Upper lobe of left lung (tissue), 6 donors: ENCODE measurements at regions not wholly inside any gene's neighbourhood (a gene's known extent, or its start where the extent isn't known, plus 50 kb on each side); places are given as distances from the start of the nearest gene placed in this dataset.
"Not testable (repeated sequence)": the region's sequence is repeated elsewhere in the genome, so short reads cannot be mapped to it uniquely, and the experiment has no call there.

Experiments
- ATAC-seq, 2 donors: fragments of 200-7000 bp; cut with Tn5 transposase; one replicate each; pipeline ENCODE4 v1.9.1; 2022; ENCODE audit warnings: mild to moderate bottlenecking in 2 of 2, moderate library complexity in 2 of 2; ENCODE audit not compliant: low FRiP score in 2 of 2
- DNase-seq, 2 donors: peaks; one replicate each; pipeline ENCODE4 v3.0.0-alpha.2; 2019 to 2020
- H3K27ac ChIP-seq, 4 donors: fragments of 200-600 bp; sonication (generic); one replicate each; pipeline ENCODE4 v1.5.1; 2016 to 2019
- H3K27me3 ChIP-seq, 4 donors: fragments of 200-600 bp; sonication (generic); one replicate each; pipeline ENCODE4 v1.5.1; 2017 to 2019
- H3K36me3 ChIP-seq, 4 donors: fragments of 200-600 bp; sonication (generic); one replicate each; pipeline ENCODE4 v1.5.1; 2016 to 2019
- H3K4me1 ChIP-seq, 4 donors: fragments of 200-600 bp; sonication (generic); one replicate each; pipeline ENCODE4 v1.5.1; 2018 to 2019
- H3K4me3 ChIP-seq, 4 donors: fragments of 200-600 bp; sonication (generic); one replicate each; pipeline ENCODE4 v1.5.1; 2017 to 2019; ENCODE audit warnings: mild to moderate bottlenecking in 2 of 4, moderate library complexity in 1 of 4
- H3K9me3 ChIP-seq, 4 donors: fragments of 200-600 bp; sonication (generic); one replicate each; pipeline ENCODE4 v1.5.1; 2018 to 2019
- CTCF ChIP-seq, 6 experiments: fragments of 450-650 bp in 4 of 6; fragments of 200-600 bp in 2 of 6; sonication (generic) in 2 of 6; IDR thresholded peaks; one replicate each; pipeline ENCODE4 v1.5.1; 2016 to 2019; ENCODE audit warnings: antibody characterized with exemption in 6 of 6
- EP300 ChIP-seq, 4 donors: sonication (generic); formaldehyde crosslinking; IDR thresholded peaks; one replicate each; pipeline ENCODE4 v1.5.1; 2017; ENCODE audit warnings: antibody characterized with exemption in 4 of 4, control low read depth in 2 of 4
- POLR2A ChIP-seq, 4 donors: fragments of 450-650 bp; IDR thresholded peaks; one replicate each; pipeline ENCODE4 v1.5.1; 2016 to 2017; ENCODE audit warnings: antibody characterized with exemption in 4 of 4, mild to moderate bottlenecking in 2 of 4
- POLR2AphosphoS5 ChIP-seq, 2 donors: sonication (generic); formaldehyde crosslinking; IDR thresholded peaks; one replicate each; pipeline ENCODE4 v1.5.1; 2017; ENCODE audit warnings: antibody characterized with exemption in 2 of 2
- whole genome bisulfite sequencing, 2 donors: methylation state at CpG; one replicate each; pipeline ENCODE4 v1.1.5; 2017 to 2018; 5-methylcytosine and 5-hydroxymethylcytosine counted together
- donor health status: DM: no; HTN: no; CAD: no; lungs with moderate emphysema.
- donor health status: DM: no; HTN: yes; CAD: no; lungs with severe emphysema.

- TF ChIP-seq POLR2AphosphoS5 (IDR thresholded peaks at IDR 0.05): no peak
- TF ChIP-seq CTCF (IDR thresholded peaks at IDR 0.05): no peak
- TF ChIP-seq POLR2A (IDR thresholded peaks at IDR 0.05): no peak
- TF ChIP-seq EP300 (IDR thresholded peaks at IDR 0.05): no peak
- WGBS, 2 donors: 17 to 57% methylated on average over 2 to 3 of the region's 3 CpGs
- no peaks in the 10 kb centered on the region for H3K4me1 ChIP-seq
- no peaks in the 10 kb centered on the region for H3K27me3 ChIP-seq
- no peaks in the 10 kb centered on the region for H3K36me3 ChIP-seq
- no peak overlapping the region for H3K4me3 ChIP-seq
- no peaks in the 10 kb centered on the region for H3K9me3 ChIP-seq
- no peak overlapping the region for H3K27ac ChIP-seq
- no peak for DNase-seq
- ATAC-seq: no peak
Measured at GRCh38 chr9:120308495-120308894, 271.5 kb downstream of the CDK5RAP2 start.

DNA sequence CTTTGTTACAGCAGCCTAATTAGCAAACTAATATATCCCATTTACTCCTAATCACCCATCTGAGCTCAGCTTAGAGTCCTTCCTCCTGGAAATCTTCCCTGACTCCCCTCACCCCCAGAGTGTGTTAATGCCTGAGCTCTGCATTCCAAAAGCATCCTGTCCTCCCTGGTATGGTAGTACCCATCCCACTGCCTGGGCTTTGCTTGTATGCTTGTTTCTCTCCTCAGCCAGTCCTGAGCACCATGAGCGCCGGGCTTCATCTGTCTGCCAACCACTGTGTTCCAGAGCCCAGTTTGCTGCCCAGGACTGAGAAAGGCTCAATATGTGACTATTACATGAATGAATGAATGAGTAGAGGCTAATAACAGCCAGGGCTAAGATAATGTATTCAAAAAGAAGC lies 272.4 kb downstream of the CDK5RAP2 start:
- no peak for TF ChIP-seq CTCF (IDR thresholded peaks at IDR 0.05)
- no peaks in the 10 kb centered on the region for H3K27me3 ChIP-seq
- H3K9me3 ChIP-seq: no peaks in the 10 kb centered on the region
- ATAC-seq: no peak
- H3K4me1 ChIP-seq: no peaks in the 10 kb centered on the region
- no peak for DNase-seq
- no peaks in the 10 kb centered on the region for H3K36me3 ChIP-seq
- H3K27ac ChIP-seq: no peak overlapping the region
- WGBS, 2 donors: 70 to 96% methylated on average over 2 of the region's 2 CpGs
- no peak overlapping the region for H3K4me3 ChIP-seq

DNA sequence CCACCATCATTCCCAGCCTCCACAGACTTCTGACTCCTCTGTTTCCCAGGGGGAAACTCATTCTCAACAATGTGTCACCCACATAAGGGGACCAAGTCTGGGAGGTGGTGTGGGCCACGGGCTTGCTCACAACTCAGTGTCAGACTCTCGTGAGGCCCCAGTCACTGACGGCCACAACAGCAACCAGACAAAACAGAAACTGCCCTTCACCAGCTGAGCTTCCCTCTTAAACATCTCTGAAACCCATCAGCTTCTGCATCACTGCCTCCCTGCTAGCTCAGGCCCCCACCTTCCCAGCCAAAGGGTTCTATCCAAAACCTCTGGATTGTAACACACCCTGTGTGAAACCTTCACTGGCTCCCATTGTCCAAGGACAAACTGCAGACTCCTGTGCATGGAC lies 273.4 kb downstream of the CDK5RAP2 start:
- no peak for ATAC-seq
- H3K4me3 ChIP-seq: no peak overlapping the region
- TF ChIP-seq POLR2A (IDR thresholded peaks at IDR 0.05) (no peak), CTCF (IDR thresholded peaks at IDR 0.05) (no peak), EP300 (IDR thresholded peaks at IDR 0.05) (no peak), POLR2AphosphoS5 (IDR thresholded peaks at IDR 0.05) (no peak)
- DNase-seq: no peak
- WGBS, 2 donors: 90 to 100% methylated on average over 1 to 3 of the region's 3 CpGs
- H3K27me3 ChIP-seq: no peaks in the 10 kb centered on the region
- no peaks in the 10 kb centered on the region for H3K4me1 ChIP-seq
- no peak overlapping the region for H3K27ac ChIP-seq
- no peaks in the 10 kb centered on the region for H3K36me3 ChIP-seq
- no peaks in the 10 kb centered on the region for H3K9me3 ChIP-seq

GRCh38 chr9:120306088-120306487 lies 273.9 kb downstream of the CDK5RAP2 start:
- 45% methylated on average over 3 of the region's 3 CpGs for WGBS, 2 donors
- no peak for TF ChIP-seq CTCF (IDR thresholded peaks at IDR 0.05)
- no peak for TF ChIP-seq POLR2A (IDR thresholded peaks at IDR 0.05)
- no peak for TF ChIP-seq EP300 (IDR thresholded peaks at IDR 0.05)
- no peak for TF ChIP-seq POLR2AphosphoS5 (IDR thresholded peaks at IDR 0.05)
- H3K36me3 ChIP-seq: no peaks in the 10 kb centered on the region
- H3K27ac ChIP-seq: no peak overlapping the region
- ATAC-seq (no peak), DNase-seq (no peak)
- no peak overlapping the region for H3K4me3 ChIP-seq
- no peaks in the 10 kb centered on the region for H3K9me3 ChIP-seq
- no peaks in the 10 kb centered on the region for H3K4me1 ChIP-seq
- H3K27me3 ChIP-seq: no peaks in the 10 kb centered on the region

DNA sequence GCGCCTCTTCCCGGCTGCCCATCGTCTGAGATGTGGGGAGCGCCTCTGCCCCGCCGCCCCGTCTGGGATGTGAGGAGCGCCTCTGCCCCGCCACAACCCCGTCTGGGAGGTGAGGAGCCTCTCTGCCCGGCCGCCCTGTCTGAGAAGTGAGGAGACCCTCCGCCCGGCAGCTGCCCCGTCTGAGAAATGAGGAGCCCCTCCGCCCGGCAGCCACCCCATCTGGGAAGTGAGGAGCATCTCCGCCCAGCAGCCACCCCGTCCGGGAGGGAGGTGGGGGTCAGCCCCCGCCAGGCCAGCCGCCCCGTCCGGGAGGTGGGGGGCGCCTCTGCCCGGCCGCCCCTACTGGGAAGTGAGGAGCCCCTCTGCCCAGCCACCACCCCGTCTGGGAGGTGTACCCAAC lies 275.1 kb downstream of the CDK5RAP2 start:
- not testable (repeated sequence) for H3K4me3 ChIP-seq, H3K9me3 ChIP-seq, H3K27me3 ChIP-seq, H3K4me1 ChIP-seq, H3K36me3 ChIP-seq, H3K27ac ChIP-seq, ATAC-seq
- 90 to 94% methylated on average over 4 to 15 of the region's 28 CpGs for WGBS, 2 donors
- peak in 1 of 2 donors; percentile 57 for DNase-seq
